GM12878 (cell line): ENCODE measurements at regions not wholly inside any gene's neighbourhood (a gene's known extent, or its start where the extent isn't known, plus 50 kb on each side); places are given as distances from the start of the nearest gene placed in this dataset.

Experiments
- ATAC-seq: fragments of 200-7000 bp; cut with Tn5 transposase; 3 replicates; pipeline ENCODE4 v1.9.1; 2020; ENCODE audit warnings: mild to moderate bottlenecking, moderate library complexity
- BruUV-seq: library from RNA; stranded (reverse); fragments of 400-500 nt; replicated peaks from 2 replicates; lab custom pipeline; 2021; lab: Mats Ljungman, UMichigan
- CTCF ChIA-PET: fragments of 300-600 bp; sonication (Branson Sonifier 250); formaldehyde crosslinking; extraction: SDS; loops from one replicate; lab custom pipeline; 2021; ENCODE audit warnings: inconsistent platforms; lab: Yijun Ruan, JAX
- POLR2A ChIA-PET: fragments of 350-600 bp; formaldehyde crosslinking; extraction: SDS; loops from one replicate; lab custom pipeline; 2021; ENCODE audit warnings: inconsistent platforms; lab: Charles Lee
- RAD21 ChIA-PET: fragments of 300-600 bp; sonication (Branson Sonifier 250); formaldehyde crosslinking; loops from one replicate; lab custom pipeline; 2023; ENCODE audit warnings: antibody characterized with exemption; ENCODE audit not compliant: unreplicated experiment; lab: Charles Lee
- SMC1A ChIA-PET: fragments of 300-600 bp; sonication (Branson Sonifier 250); formaldehyde crosslinking; loops from one replicate; lab custom pipeline; 2023; ENCODE audit not compliant: unreplicated experiment, uncharacterized antibody; lab: Charles Lee
- DNase-seq: peaks from one replicate; pipeline ENCODE4 v3.0.0-alpha.2; 2011; ENCODE audit warnings: low read depth, low spot score
- FAIRE-seq: peaks from 3 replicates; lab custom pipeline; 2011; peaks lifted over from hg19 to GRCh38; lab: Jason Lieb, UNC
- H2AFZ ChIP-seq: 2 replicates; pipeline ENCODE4 v1.6.0; 2011; ENCODE audit warnings: low read depth, low read length, control low read depth; ENCODE audit not compliant: control insufficient read depth
- H3K27ac ChIP-seq: 2 replicates; pipeline ENCODE4 v1.5.1; 2011; ENCODE audit warnings: control low read depth; ENCODE audit not compliant: control insufficient read depth, insufficient read depth
- H3K27me3 ChIP-seq, 2 experiments: replicated peaks in 1 of 2; 2 replicates each; pipeline versions ENCODE4 v1.6.0 to v1.6.1; 2011; ENCODE audit warnings: low read length in 1 of 2; ENCODE audit not compliant: control insufficient read depth in 2 of 2, insufficient read depth in 2 of 2
- H3K36me3 ChIP-seq, 2 experiments: 2 replicates each; pipeline ENCODE4 v1.5.1; 2011; ENCODE audit warnings: low read length in 1 of 2; ENCODE audit not compliant: control insufficient read depth in 2 of 2, insufficient read depth in 2 of 2
- H3K4me1 ChIP-seq: 2 replicates; pipeline ENCODE4 v1.6.1; 2011; ENCODE audit warnings: mild to moderate bottlenecking, low read length, moderate library complexity, mixed read lengths; ENCODE audit not compliant: control insufficient read depth, insufficient read depth
- H3K4me2 ChIP-seq: 2 replicates; pipeline ENCODE4 v1.6.0; 2011; ENCODE audit warnings: control low read depth; ENCODE audit not compliant: control insufficient read depth, insufficient read depth
- H3K4me3 ChIP-seq: fragments of 200-600 bp; sonication (generic); 2 replicates; pipeline ENCODE4 v1.5.1; 2016
- H3K79me2 ChIP-seq: 2 replicates; pipeline ENCODE4 v1.6.0; 2011; ENCODE audit warnings: low read length; ENCODE audit not compliant: control insufficient read depth, insufficient read depth
- H3K9ac ChIP-seq: 2 replicates; pipeline ENCODE4 v1.8.0; 2011; ENCODE audit warnings: low read length, control low read depth, mixed read lengths; ENCODE audit not compliant: control insufficient read depth, insufficient read depth
- H3K9me3 ChIP-seq: replicated peaks from 3 replicates; pipeline ENCODE4 v1.5.1; 2011; ENCODE audit warnings: mild to moderate bottlenecking, low read length; ENCODE audit not compliant: control insufficient read depth, insufficient read depth
- H4K20me1 ChIP-seq: 2 replicates; pipeline ENCODE4 v1.6.0; 2011; ENCODE audit not compliant: control insufficient read depth, insufficient read depth
- CHD2 ChIP-seq: IDR thresholded peaks from 2 replicates; pipeline ENCODE4 v1.6.1; 2011; ENCODE audit warnings: low read depth, low read length, improper control_type of control experiment, borderline replicate concordance
- EP300 ChIP-seq, 2 experiments: fragments of 150-350 bp in 1 of 2; IDR thresholded peaks; 2 replicates each; pipeline ENCODE4 v1.6.1; 2011 to 2012; ENCODE audit warnings: low read depth in 2 of 2, low read length in 2 of 2, borderline replicate concordance in 1 of 2, improper control_type of control experiment in 1 of 2, inconsistent platforms in 1 of 2; ENCODE audit not compliant: control insufficient read depth in 1 of 2
- IKZF2 ChIP-seq, 2 experiments: fragments of 450-650 bp; IDR thresholded peaks; 2 replicates each; pipeline ENCODE4 v1.6.1; 2017; ENCODE audit warnings: mild to moderate bottlenecking in 2 of 2, moderate library complexity in 2 of 2
- NBN ChIP-seq: fragments of 450-650 bp; IDR thresholded peaks from 2 replicates; pipeline ENCODE4 v1.6.1; 2016
- NFIC ChIP-seq: IDR thresholded peaks from 2 replicates; pipeline ENCODE4 v1.6.1; 2012; ENCODE audit warnings: low read depth, mild to moderate bottlenecking, inconsistent platforms, low read length, moderate library complexity
- PRDM15 ChIP-seq: fragments of 450-650 bp; formaldehyde crosslinking; IDR thresholded peaks from 2 replicates; pipeline ENCODE4 v1.4.0; 2020; ENCODE audit warnings: mild to moderate bottlenecking, moderate library complexity
- RFX5 ChIP-seq: IDR thresholded peaks from 2 replicates; pipeline ENCODE4 v1.6.1; 2011; ENCODE audit warnings: low read depth, low read length, improper control_type of control experiment
- ZZZ3 ChIP-seq: IDR thresholded peaks from 2 replicates; pipeline ENCODE4 v1.6.1; 2011; ENCODE audit warnings: low read depth; ENCODE audit not compliant: control insufficient read depth, insufficient read length
- WGBS: methylation state at CpG from one replicate; pipeline ENCODE4 v1.1.6; 2016; ENCODE audit warnings: low lambda C conversion rate; ENCODE audit not compliant: insufficient replicate concordance, insufficient coverage; ENCODE audit errors: missing lambda C conversion rate; 5-methylcytosine and 5-hydroxymethylcytosine counted together
- in situ Hi-C: fragments of 300-500 bp; cut with MboI; formaldehyde crosslinking; loops from 9 replicates; pipeline ENCODE4 v1.14.3; 2018; ENCODE audit warnings: mixed read lengths
- intact Hi-C: fragments of 100-400 bp; cut with micrococcal nuclease; formaldehyde crosslinking; loops from one replicate; pipeline ENCODE4 v1.14.2; 2022; ENCODE audit not compliant: unreplicated experiment
- TF ChIP-seq, protein P1 (sequence below): fragments of 450-650 bp; conservative IDR thresholded peaks from 2 replicates; pipeline ENCODE4 v1.6.1; 2017; ENCODE audit warnings: mild to moderate bottlenecking, moderate library complexity
- TF ChIP-seq, protein P2 (sequence below): fragments of 450-650 bp; IDR thresholded peaks from 2 replicates; pipeline ENCODE4 v1.6.1; 2017; ENCODE audit warnings: borderline replicate concordance
- TF ChIP-seq, protein P3 (sequence below): IDR thresholded peaks from 2 replicates; pipeline ENCODE4 v1.6.1; 2011; ENCODE audit warnings: low read depth, low read length, improper control_type of control experiment, borderline replicate concordance

DNA sequence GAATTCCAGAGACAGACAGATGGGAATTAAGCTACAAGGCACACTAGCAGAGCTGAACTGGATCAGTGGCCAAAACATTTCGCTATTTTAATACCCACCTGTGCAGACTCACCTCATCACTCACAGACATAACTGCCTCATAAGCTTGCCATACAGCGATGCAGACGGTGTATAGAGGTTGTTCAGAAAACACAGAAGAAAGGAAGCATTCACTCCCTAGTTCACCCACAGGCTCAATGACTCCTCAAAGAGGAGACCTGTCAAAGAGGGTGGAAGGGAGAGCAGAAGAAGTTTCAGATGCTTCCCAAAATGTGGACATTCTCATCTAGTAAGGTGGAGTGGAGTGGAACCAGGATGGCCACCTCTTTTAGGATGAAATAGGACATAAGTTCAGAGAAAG is 81.7 kb upstream of the SPHKAP start (continued):
- no peak for TF ChIP-seq PRDM15 (CRISPR knock-in tag)

GRCh38 chr2:228261546-228261945 is 80.1 kb upstream of the SPHKAP start:
- Histone ChIP-seq H4K20me1 (no peaks in the 10 kb centered on the region), H3K27ac (no peak overlapping the region), H3K4me2 (no peak overlapping the region), H3K9ac (no peak overlapping the region), H2AFZ (no peak overlapping the region), H3K4me1 (no peaks in the 10 kb centered on the region), H3K79me2 (no peaks in the 10 kb centered on the region), H3K27me3 (no peaks in the 10 kb centered on the region), H3K9me3 (no peaks in the 10 kb centered on the region), H3K4me3 (no peak overlapping the region), H3K36me3 (no peaks in the 10 kb centered on the region)
- whole genome bisulfite sequencing = 23% methylated on average over 7 of the region's 7 CpGs
- ChIA-PET SMC1A (no interaction called here), POLR2A (no interaction called here), CTCF (no interaction called here), RAD21 (no interaction called here)
- intact Hi-C loops = no loop called here
- TF ChIP-seq, protein P1, sequence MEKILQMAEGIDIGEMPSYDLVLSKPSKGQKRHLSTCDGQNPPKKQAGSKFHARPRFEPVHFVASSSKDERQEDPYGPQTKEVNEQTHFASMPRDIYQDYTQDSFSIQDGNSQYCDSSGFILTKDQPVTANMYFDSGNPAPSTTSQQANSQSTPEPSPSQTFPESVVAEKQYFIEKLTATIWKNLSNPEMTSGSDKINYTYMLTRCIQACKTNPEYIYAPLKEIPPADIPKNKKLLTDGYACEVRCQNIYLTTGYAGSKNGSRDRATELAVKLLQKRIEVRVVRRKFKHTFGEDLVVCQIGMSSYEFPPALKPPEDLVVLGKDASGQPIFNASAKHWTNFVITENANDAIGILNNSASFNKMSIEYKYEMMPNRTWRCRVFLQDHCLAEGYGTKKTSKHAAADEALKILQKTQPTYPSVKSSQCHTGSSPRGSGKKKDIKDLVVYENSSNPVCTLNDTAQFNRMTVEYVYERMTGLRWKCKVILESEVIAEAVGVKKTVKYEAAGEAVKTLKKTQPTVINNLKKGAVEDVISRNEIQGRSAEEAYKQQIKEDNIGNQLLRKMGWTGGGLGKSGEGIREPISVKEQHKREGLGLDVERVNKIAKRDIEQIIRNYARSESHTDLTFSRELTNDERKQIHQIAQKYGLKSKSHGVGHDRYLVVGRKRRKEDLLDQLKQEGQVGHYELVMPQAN = no peak
- TF ChIP-seq NFIC (no peak), ZZZ3 (no peak), RFX5 (no peak), NBN (no peak), EP300 (IDR thresholded peaks at IDR 0.05; ENCODE audit: borderline replicate concordance in 1 of 2, control insufficient read depth in 1 of 2, low read depth in 2 of 2, low read length in 2 of 2) (no peak), IKZF2 (IDR thresholded peaks at IDR 0.05) (no peak), CHD2 (no peak)
- TF ChIP-seq, protein P2, sequence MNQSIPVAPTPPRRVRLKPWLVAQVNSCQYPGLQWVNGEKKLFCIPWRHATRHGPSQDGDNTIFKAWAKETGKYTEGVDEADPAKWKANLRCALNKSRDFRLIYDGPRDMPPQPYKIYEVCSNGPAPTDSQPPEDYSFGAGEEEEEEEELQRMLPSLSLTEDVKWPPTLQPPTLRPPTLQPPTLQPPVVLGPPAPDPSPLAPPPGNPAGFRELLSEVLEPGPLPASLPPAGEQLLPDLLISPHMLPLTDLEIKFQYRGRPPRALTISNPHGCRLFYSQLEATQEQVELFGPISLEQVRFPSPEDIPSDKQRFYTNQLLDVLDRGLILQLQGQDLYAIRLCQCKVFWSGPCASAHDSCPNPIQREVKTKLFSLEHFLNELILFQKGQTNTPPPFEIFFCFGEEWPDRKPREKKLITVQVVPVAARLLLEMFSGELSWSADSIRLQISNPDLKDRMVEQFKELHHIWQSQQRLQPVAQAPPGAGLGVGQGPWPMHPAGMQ = no peak
- TF ChIP-seq, protein P3, sequence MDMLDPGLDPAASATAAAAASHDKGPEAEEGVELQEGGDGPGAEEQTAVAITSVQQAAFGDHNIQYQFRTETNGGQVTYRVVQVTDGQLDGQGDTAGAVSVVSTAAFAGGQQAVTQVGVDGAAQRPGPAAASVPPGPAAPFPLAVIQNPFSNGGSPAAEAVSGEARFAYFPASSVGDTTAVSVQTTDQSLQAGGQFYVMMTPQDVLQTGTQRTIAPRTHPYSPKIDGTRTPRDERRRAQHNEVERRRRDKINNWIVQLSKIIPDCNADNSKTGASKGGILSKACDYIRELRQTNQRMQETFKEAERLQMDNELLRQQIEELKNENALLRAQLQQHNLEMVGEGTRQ = no peak
- FAIRE-seq = no peak
- in situ Hi-C loops = no loop called here
- no peak for DNase-seq
- no TSS peak for BruUV-seq
- no peak for ATAC-seq
